Fibroblast of skin of left biceps (primary cell): ENCODE measurements at regions not wholly inside any gene's neighbourhood (a gene's known extent, or its start where the extent isn't known, plus 50 kb on each side); places are given as distances from the start of the nearest gene placed in this dataset.
A peak's percentile ranks its signal among the peaks of the same experiment; 100 is the strongest.

Experiments used
- DNase-seq, 2 experiments: peaks; one replicate each; pipeline ENCODE4 v3.0.0-alpha.2; 2013; ENCODE audit warnings: low read depth in 2 of 2

GRCh38 chr2:83661711-83662110 lies 797.4 kb downstream of the SUCLG1 start:
- peak; percentile 37 to 47 for DNase-seq

GRCh38 chr2:83654091-83654611 lies 804.9 kb downstream of the SUCLG1 start:
- DNase-seq, result no peak

- peak; percentile 83 to 86 for DNase-seq
Measured at GRCh38 chr2:83650898-83651297, 808.2 kb downstream of the SUCLG1 start.

- DNase-seq, result no peak
Measured at GRCh38 chr2:83650161-83650560, 808.9 kb downstream of the SUCLG1 start.

- DNase-seq, result no peak
Measured at GRCh38 chr2:83640506-83640905, 818.6 kb downstream of the SUCLG1 start.

- peak; percentile 58 to 67 for DNase-seq
Measured at GRCh38 chr2:83633423-83633822, 825.7 kb downstream of the SUCLG1 start.

- DNase-seq, result no peak
Measured at GRCh38 chr2:83630351-83630750, 828.7 kb downstream of the SUCLG1 start.

- peak; percentile 37 to 42 for DNase-seq
Measured at GRCh38 chr2:83615511-83615910, 843.6 kb downstream of the SUCLG1 start.

GRCh38 chr2:83613178-83613577 lies 845.9 kb downstream of the SUCLG1 start:
- DNase-seq, result no peak

- DNase-seq, result no peak
Measured at GRCh38 chr2:83602753-83603152, 856.3 kb downstream of the SUCLG1 start.

- peak; percentile 12 to 28 for DNase-seq
Measured at GRCh38 chr2:83596592-83597282, 862.3 kb downstream of the SUCLG1 start.

GRCh38 chr2:83595926-83596325 lies 863.2 kb downstream of the SUCLG1 start:
- DNase-seq, result peak; percentile 29 to 30

GRCh38 chr2:83595121-83595690 lies 863.9 kb downstream of the SUCLG1 start:
- DNase-seq, result peak; percentile 83 to 88

- peak; percentile 64 to 67 for DNase-seq
Measured at GRCh38 chr2:83594241-83595120, 864.6 kb downstream of the SUCLG1 start.

GRCh38 chr2:83587309-83587708 lies 871.8 kb downstream of the SUCLG1 start:
- DNase-seq, result no peak

- no peak for DNase-seq
Measured at GRCh38 chr2:83585250-83585649, 873.8 kb downstream of the SUCLG1 start.

GRCh38 chr2:83584672-83585071 lies 874.4 kb downstream of the SUCLG1 start:
- peak; percentile 60 to 71 for DNase-seq

- DNase-seq, result no peak
Measured at GRCh38 chr2:83582589-83582988, 876.5 kb downstream of the SUCLG1 start.

- no peak for DNase-seq
Measured at GRCh38 chr2:83579507-83579906, 879.6 kb downstream of the SUCLG1 start.

GRCh38 chr2:83578405-83578804 lies 880.7 kb downstream of the SUCLG1 start:
- DNase-seq, result no peak

GRCh38 chr2:83574614-83575013 lies 884.5 kb downstream of the SUCLG1 start:
- DNase-seq, result no peak

GRCh38 chr2:83573060-83573459 lies 886.0 kb downstream of the SUCLG1 start:
- DNase-seq, result no peak
